Heart left ventricle (tissue), 16 donors: ENCODE measurements at regions not wholly inside any gene's neighbourhood (a gene's known extent, or its start where the extent isn't known, plus 50 kb on each side); places are given as distances from the start of the nearest gene placed in this dataset.
A peak's percentile ranks its signal among the peaks of the same experiment; 100 is the strongest.

ENCODE experiments used
- ATAC-seq, 4 donors: fragments of 200-7000 bp; cut with Tn5 transposase; one replicate each; pipeline ENCODE4 v1.9.1; 2020 to 2022; ENCODE audit warnings: moderate library complexity in 4 of 4, mild to moderate bottlenecking in 3 of 4, moderate number of reproducible peaks in 1 of 4
- DNase-seq, 5 donors: peaks; one replicate each; pipeline ENCODE4 v3.0.0-alpha.2; 2020
- H3K27ac ChIP-seq, 12 donors: fragments of 200-600 bp; sonication (generic) in 4 of 12; one replicate each; pipeline versions ENCODE4 v1.5.0 to v1.8.0; 2016 to 2022; ENCODE audit warnings: mild to moderate bottlenecking in 2 of 12
- H3K27me3 ChIP-seq, 9 donors: fragments of 200-600 bp; sonication (generic) in 2 of 9; one replicate each; pipeline versions ENCODE4 v1.5.1 to v1.8.0; 2016 to 2022; ENCODE audit warnings: mild to moderate bottlenecking in 3 of 9
- H3K36me3 ChIP-seq, 9 donors: fragments of 200-600 bp; sonication (generic) in 2 of 9; one replicate each; pipeline versions ENCODE4 v1.5.0 to v1.8.0; 2018 to 2022; ENCODE audit warnings: mild to moderate bottlenecking in 2 of 9
- H3K4me1 ChIP-seq, 12 donors: fragments of 200-600 bp; sonication (generic) in 4 of 12; one replicate each; pipeline versions ENCODE4 v1.5.0 to v1.8.0; 2016 to 2022; ENCODE audit warnings: mild to moderate bottlenecking in 3 of 12
- H3K4me3 ChIP-seq, 12 donors: fragments of 200-600 bp; sonication (generic) in 4 of 12; one replicate each; pipeline versions ENCODE4 v1.5.0 to v1.8.0; 2017 to 2022; ENCODE audit warnings: mild to moderate bottlenecking in 9 of 12, moderate library complexity in 4 of 12
- H3K9me3 ChIP-seq, 12 donors: fragments of 200-600 bp; sonication (generic) in 4 of 12; one replicate each; pipeline versions ENCODE4 v1.5.0 to v1.8.0; 2016 to 2022; ENCODE audit warnings: mild to moderate bottlenecking in 1 of 12
- POLR2A ChIP-seq, 2 donors: fragments of 450-650 bp; IDR thresholded peaks; one replicate each; pipeline ENCODE4 v1.6.1; 2017; ENCODE audit warnings: antibody characterized with exemption in 2 of 2, mild to moderate bottlenecking in 2 of 2, moderate library complexity in 2 of 2
- WGBS, 4 donors: extraction: QIAGEN DNeasy Blood & Tissue Kit in 2 of 4; methylation state at CpG; one replicate each; pipeline versions ENCODE4 v1.1.5 to v1.1.7; 2013 to 2018; 5-methylcytosine and 5-hydroxymethylcytosine counted together
- intact Hi-C, 10 donors: fragments of 100-400 bp; cut with DNase I; formaldehyde crosslinking; loops; one replicate each; pipeline versions ENCODE4 v1.11.1 to v1.14.2; 2022
- TF ChIP-seq, protein P1 (sequence below), 12 donors: fragments of 200-600 bp; sonication (generic) in 4 of 12; IDR thresholded peaks; one replicate each; pipeline versions ENCODE4 v1.5.0 to v1.8.0; 2018 to 2022; ENCODE audit warnings: antibody characterized with exemption in 12 of 12, mild to moderate bottlenecking in 5 of 12
- donor health status: ischemic (EF 13 %, LVEDD 7.1; RV severe dilation, severe dysfunction).
- donor health status: healthy with polysubstance abuse.
- donor health status: DM: no; HTN: yes; CAD: no.
- donor health status: DM: no; HTN: no; CAD: no.
- donor health status: ischemic (EF 25% LVEDD 6.9; RV normal size, moderate dysfunction).
- donor health status: ischemic (EF 25% LVEDD 5.7; RV mildly dilated, moderate dysfunction).
- donor health status: healthy.
- donor health status: DM: yes; HTN: yes; CAD: no.
- donor health status: ischemic (EF 35%, LVEDD 5.7; RV mildly dilated, moderate dysfunction).
- donor health status: nonischemic (EF 11% LVEDD 7.7; RV severe dilation, severe dysfunction).
- donor health status: DM: yes; HTN: yes; CAD: no.
- donor health status: PGD.
- donor health status: ischemic (EF 29% LVEDD 5.4; RV normal size, mild dysfunction).
- donor health status: nonischemic (EF 23%, LVEDD 6.1; RV moderate dilation, normal function).

DNA sequence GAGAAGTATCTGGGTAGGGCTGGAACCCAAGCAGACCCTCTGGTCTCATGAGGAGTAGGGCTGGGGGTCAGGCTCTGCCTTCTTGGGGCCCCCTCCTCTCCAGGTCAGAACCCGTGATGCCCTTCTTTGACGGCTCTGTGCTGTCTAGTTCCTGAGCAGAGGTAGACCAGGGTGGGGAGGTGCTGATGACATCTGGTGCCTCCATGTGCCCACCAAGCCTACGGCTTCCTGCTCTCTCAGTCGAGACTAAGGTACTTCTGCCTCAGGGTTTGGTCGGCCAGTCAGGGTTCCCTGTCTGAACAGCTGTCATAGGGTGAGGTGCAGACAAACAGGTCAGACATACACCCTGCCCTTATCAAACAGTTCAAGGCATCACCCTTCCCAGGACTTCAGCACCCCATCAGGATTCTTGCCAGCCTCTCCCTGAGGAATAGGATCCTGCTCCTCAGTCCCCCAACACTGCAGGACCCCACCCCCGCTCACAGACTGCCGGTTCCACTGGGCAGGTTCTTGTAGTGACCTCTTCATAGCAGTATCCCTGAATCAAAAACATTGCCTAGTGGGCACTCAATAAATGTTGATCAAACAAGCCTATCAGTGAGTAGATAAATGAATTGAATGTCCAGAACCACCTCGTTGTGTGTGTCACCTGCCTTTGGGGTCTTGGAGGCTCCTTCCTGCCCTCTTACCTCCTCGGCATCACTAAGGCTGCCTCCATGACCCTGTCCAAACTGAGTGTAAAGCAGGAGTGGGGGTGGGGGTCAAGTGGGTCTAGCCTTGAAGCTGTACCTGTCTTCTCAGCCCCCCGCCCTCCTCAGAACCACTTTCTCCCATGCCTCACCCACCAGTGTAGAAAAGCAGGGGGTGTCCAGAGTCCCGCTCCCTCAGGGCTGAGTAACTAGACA is 158.2 kb downstream of the BUD13 start:
- H3K27ac ChIP-seq = no peak overlapping the region
- H3K36me3 ChIP-seq = no peaks in the 10 kb centered on the region
- intact Hi-C loops = no loop called here
- DNase-seq = peak in 1 of 5 donors; percentile 5
- peaks cover 0 to 21% (median 0%) of the 10 kb centered on the region in 9 donors for H3K27me3 ChIP-seq
- no peaks in the 10 kb centered on the region for H3K9me3 ChIP-seq
- 76 to 87% (median 81%) methylated on average over 9 to 11 of the region's 11 CpGs for WGBS, 4 donors
- TF ChIP-seq POLR2A (IDR thresholded peaks at IDR 0.05) = no peak
- no peak for ATAC-seq
- H3K4me3 ChIP-seq = no peak overlapping the region
- no peaks in the 10 kb centered on the region for H3K4me1 ChIP-seq

DNA sequence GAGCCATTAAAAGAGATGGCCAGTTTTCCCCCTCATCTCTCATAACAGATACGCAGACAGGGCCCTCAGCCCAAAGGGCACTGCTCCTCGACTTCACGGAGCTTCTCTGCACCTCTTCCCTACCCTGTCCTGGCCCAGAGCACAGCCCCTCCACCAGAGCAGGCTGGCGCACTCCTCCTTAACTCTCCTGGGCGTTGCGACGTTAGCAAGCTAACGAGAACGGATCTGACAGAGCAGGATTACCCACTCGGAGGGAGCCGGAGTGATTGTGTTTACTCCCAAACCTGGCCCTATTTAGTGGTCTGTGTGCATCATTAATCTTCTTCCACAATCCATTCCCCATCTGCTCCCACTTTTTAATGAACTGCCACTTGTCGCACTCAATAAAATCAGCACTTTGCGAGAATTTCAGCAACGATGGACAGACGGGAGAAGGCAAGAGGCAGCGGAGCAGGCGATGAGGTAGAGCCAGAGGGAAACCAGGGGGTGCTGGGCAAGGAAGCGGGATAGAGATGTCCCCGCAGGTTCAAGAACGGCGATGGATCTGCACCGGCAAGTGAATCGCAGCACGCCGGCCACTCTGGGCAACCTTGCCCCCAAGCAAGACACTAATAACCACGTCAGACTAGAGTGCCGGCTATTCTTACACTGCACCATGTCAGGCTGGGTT is 159.4 kb downstream of the BUD13 start:
- DNase-seq (no peak), ATAC-seq (no peak)
- Histone ChIP-seq H3K4me3 (no peak overlapping the region), H3K4me1 (no peaks in the 10 kb centered on the region), H3K9me3 (no peaks in the 10 kb centered on the region), H3K27ac (no peak overlapping the region), H3K27me3 (peaks cover 0 to 21% (median 0%) of the 10 kb centered on the region in 9 donors), H3K36me3 (no peaks in the 10 kb centered on the region)
- TF ChIP-seq, protein P1, sequence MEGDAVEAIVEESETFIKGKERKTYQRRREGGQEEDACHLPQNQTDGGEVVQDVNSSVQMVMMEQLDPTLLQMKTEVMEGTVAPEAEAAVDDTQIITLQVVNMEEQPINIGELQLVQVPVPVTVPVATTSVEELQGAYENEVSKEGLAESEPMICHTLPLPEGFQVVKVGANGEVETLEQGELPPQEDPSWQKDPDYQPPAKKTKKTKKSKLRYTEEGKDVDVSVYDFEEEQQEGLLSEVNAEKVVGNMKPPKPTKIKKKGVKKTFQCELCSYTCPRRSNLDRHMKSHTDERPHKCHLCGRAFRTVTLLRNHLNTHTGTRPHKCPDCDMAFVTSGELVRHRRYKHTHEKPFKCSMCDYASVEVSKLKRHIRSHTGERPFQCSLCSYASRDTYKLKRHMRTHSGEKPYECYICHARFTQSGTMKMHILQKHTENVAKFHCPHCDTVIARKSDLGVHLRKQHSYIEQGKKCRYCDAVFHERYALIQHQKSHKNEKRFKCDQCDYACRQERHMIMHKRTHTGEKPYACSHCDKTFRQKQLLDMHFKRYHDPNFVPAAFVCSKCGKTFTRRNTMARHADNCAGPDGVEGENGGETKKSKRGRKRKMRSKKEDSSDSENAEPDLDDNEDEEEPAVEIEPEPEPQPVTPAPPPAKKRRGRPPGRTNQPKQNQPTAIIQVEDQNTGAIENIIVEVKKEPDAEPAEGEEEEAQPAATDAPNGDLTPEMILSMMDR (IDR thresholded peaks at IDR 0.05) = no peak
- TF ChIP-seq POLR2A (IDR thresholded peaks at IDR 0.05) = no peak
- intact Hi-C loops = no loop called here
- 76 to 82% (median 80%) methylated on average over 26 to 27 of the region's 27 CpGs for WGBS, 4 donors

DNA sequence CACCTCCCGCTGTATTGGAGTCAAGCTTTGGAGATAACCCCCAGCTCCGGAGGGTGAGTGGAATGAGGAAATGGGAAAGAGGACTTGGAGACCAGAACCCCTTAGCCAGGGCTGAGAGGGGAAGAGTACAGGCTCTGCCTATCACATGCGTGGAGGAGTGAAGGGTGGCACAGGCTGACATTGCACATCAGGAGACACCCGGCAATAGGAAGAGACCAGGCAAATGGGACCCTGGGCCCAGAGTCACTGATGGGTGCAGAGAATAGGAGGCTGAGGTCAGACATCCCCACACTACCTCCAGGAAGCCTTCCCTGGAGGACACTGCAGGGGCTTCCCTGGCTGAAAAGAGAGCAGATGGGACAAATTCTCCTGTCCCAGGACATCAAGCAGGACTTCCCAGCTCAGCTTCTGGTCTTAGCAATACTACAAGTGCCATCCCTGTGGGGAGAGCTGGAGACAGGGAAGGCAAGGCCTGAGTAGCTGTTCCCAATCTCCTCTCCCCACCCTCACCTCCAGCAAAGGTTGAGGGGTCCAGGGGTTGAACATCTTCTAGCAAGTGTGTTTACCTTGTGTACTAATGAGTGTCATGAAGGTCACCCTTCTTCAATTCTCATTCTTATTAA is 160.7 kb downstream of the BUD13 start:
- peaks cover 0 to 21% (median 3%) of the 10 kb centered on the region in 9 donors for H3K27me3 ChIP-seq
- no peak for DNase-seq
- WGBS, 4 donors = 54 to 68% (median 62%) methylated on average over 4 of the region's 4 CpGs
- H3K4me3 ChIP-seq = no peak overlapping the region
- H3K27ac ChIP-seq = no peak overlapping the region
- TF ChIP-seq, protein P1 (IDR thresholded peaks at IDR 0.05) = no peak
- TF ChIP-seq POLR2A (IDR thresholded peaks at IDR 0.05) = no peak
- H3K4me1 ChIP-seq = no peaks in the 10 kb centered on the region
- H3K36me3 ChIP-seq = no peaks in the 10 kb centered on the region
- intact Hi-C loops = no loop called here
- H3K9me3 ChIP-seq = no peaks in the 10 kb centered on the region
- ATAC-seq = no peak

DNA sequence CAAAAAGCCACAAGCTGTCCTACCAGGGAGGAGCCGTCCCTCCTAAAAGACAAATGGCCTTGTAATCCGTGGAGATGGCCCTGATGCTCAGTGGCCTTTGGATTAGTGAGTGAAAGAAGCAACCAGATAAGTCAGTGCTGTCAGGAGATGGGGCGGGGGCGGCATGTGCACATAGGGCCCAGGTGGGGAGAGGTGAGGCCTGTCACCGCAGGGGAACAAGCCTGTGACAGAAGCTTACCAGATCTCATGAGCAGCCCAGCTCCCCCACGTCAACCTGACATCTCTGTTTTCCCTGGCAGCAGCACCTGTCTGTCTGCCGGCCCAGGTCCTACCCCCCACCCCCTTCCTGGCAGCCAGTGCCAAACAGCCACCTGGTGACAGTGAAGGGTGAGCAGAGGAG is 162.6 kb downstream of the BUD13 start:
- DNase-seq = no peak
- no peak for ATAC-seq
- no peaks in the 10 kb centered on the region for H3K9me3 ChIP-seq
- no peak overlapping the region for H3K27ac ChIP-seq
- H3K36me3 ChIP-seq = no peaks in the 10 kb centered on the region
- 53 to 66% (median 60%) methylated on average over 7 of the region's 7 CpGs for WGBS, 4 donors
- H3K4me3 ChIP-seq = no peak overlapping the region
- no peaks in the 10 kb centered on the region for H3K4me1 ChIP-seq
- peaks cover 0 to 21% (median 3%) of the 10 kb centered on the region in 9 donors for H3K27me3 ChIP-seq
- intact Hi-C loops = no loop called here
- TF ChIP-seq POLR2A (IDR thresholded peaks at IDR 0.05) = no peak
- TF ChIP-seq, protein P1 (IDR thresholded peaks at IDR 0.05) = no peak
